Adrenal gland (tissue), 5 donors: ENCODE measurements at regions not wholly inside any gene's neighbourhood (a gene's known extent, or its start where the extent isn't known, plus 50 kb on each side); places are given as distances from the start of the nearest gene placed in this dataset.

Experiments
- CTCF ChIP-seq, 6 experiments: fragments of 450-650 bp in 4 of 6; fragments of 200-600 bp in 2 of 6; sonication (generic) in 1 of 6; IDR thresholded peaks; 1 replicate in 5 of 6; 2 replicates in 1 of 6; pipeline versions ENCODE4 v1.5.1 to v1.8.0; 2016 to 2021; ENCODE audit warnings: antibody characterized with exemption in 6 of 6, mild to moderate bottlenecking in 2 of 6, moderate library complexity in 1 of 6
- POLR2A ChIP-seq, 2 donors: fragments of 450-650 bp; IDR thresholded peaks; one replicate each; pipeline ENCODE4 v1.6.1; 2017; ENCODE audit warnings: antibody characterized with exemption in 2 of 2, mild to moderate bottlenecking in 2 of 2, moderate library complexity in 1 of 2
- donor health status: DM: no; HTN: no; CAD: no.

- no peak for TF ChIP-seq CTCF (IDR thresholded peaks at IDR 0.05)
- TF ChIP-seq POLR2A (IDR thresholded peaks at IDR 0.05), result no peak
Measured at GRCh38 chr13:58399263-58399662, 767.7 kb downstream of the PCDH17 start.
